ENCODE measurements at regions not wholly inside any gene's neighbourhood (a gene's known extent, or its start where the extent isn't known, plus 50 kb on each side); places are given as distances from the start of the nearest gene placed in this dataset.

DNA sequence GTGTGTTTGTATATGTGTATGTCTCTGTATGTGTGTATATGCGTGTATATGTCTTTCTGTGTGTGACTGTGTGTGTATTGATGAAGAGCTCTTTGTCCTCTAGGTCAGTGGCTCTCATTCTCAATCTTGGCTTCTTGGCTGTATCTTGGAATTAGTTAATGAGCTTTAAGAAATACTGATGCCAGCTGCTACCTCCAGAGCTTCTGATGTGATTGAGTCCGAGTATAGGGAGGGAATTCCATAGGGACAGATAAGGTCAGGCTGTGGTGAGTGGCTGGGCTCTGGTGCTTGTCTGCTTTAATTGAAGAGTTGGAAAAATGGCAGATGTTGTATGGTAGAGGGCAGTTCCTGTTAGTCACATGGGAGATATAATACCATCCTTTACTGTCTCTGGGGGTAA lies 140.1 kb downstream of the C12orf75 start:
- 0% methylated on average over 2 of the region's 2 CpGs for WGBS (ENCODE audit: low lambda C conversion rate)
- CTCF ChIA-PET (ENCODE audit: low intra/inter-chr PET ratio, low total read pairs), result no interaction called here
- BruUV-seq (replicated peaks), result no TSS peak
- Histone ChIP-seq H3K4me3 (replicated peaks in 1 of 3; ENCODE audit: insufficient read depth in 1 of 3, low read depth in 2 of 3, low read length in 3 of 3) (no peak overlapping the region), H2AFZ (ENCODE audit: low read length) (no peak overlapping the region), H3K27ac (ENCODE audit: extremely low read length, insufficient read depth, low read length) (no peak overlapping the region), H4K20me1 (ENCODE audit: insufficient read depth, low read length) (no peaks in the 10 kb centered on the region), H3K4me2 (ENCODE audit: low read depth, low read length) (no peak overlapping the region), H3K9me3 (ENCODE audit: low read length) (no peaks in the 10 kb centered on the region), H3K79me2 (ENCODE audit: insufficient read depth, low read length) (no peaks in the 10 kb centered on the region), H3K36me3 (replicated peaks in 1 of 2; ENCODE audit: control insufficient read depth in 1 of 2, insufficient read depth in 2 of 2, low read length in 2 of 2) (no peaks in the 10 kb centered on the region), H3K27me3 (ENCODE audit: control insufficient read depth in 1 of 2, insufficient read depth in 2 of 2, low read length in 2 of 2) (peaks cover 0 to 7% of the 10 kb centered on the region in 2 experiments; a peak in 3 of 5 replicates), H3K4me1 (ENCODE audit: insufficient read depth, low read length) (no peaks in the 10 kb centered on the region), H3K9ac (ENCODE audit: insufficient read depth, low read depth, low read length) (no peak overlapping the region)
- no peak for FAIRE-seq
- no peak for TF ChIP-seq ZNF761 (CRISPR knock-in tag; conservative IDR thresholded peaks at IDR 0.05)
- TF ChIP-seq ZNF207 (IDR thresholded peaks at IDR 0.05; ENCODE audit: borderline replicate concordance), result no peak
- no peak for TF ChIP-seq MEIS1 (CRISPR knock-in tag; IDR thresholded peaks at IDR 0.05; ENCODE audit: borderline replicate concordance)
- TF ChIP-seq, protein P1, sequence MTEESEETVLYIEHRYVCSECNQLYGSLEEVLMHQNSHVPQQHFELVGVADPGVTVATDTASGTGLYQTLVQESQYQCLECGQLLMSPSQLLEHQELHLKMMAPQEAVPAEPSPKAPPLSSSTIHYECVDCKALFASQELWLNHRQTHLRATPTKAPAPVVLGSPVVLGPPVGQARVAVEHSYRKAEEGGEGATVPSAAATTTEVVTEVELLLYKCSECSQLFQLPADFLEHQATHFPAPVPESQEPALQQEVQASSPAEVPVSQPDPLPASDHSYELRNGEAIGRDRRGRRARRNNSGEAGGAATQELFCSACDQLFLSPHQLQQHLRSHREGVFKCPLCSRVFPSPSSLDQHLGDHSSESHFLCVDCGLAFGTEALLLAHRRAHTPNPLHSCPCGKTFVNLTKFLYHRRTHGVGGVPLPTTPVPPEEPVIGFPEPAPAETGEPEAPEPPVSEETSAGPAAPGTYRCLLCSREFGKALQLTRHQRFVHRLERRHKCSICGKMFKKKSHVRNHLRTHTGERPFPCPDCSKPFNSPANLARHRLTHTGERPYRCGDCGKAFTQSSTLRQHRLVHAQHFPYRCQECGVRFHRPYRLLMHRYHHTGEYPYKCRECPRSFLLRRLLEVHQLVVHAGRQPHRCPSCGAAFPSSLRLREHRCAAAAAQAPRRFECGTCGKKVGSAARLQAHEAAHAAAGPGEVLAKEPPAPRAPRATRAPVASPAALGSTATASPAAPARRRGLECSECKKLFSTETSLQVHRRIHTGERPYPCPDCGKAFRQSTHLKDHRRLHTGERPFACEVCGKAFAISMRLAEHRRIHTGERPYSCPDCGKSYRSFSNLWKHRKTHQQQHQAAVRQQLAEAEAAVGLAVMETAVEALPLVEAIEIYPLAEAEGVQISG (CRISPR knock-in tag; IDR thresholded peaks at IDR 0.05), result no peak
- no peak for TF ChIP-seq U2AF2 (IDR thresholded peaks at IDR 0.05; ENCODE audit: low read depth, low read length)
- in situ Hi-C loops (cut with HindIII; ENCODE audit: extremely low pct_ligation_motif_present, low pct_unique_long_range_greater_than_20kb) (no loop called here), intact Hi-C loops (cut with micrococcal nuclease; ENCODE audit: unreplicated experiment) (no loop called here)
- no peak for DNase-seq (ENCODE audit: low spot score)
- POLR2A ChIA-PET, result no interaction called here
- no peak for ATAC-seq

DNA sequence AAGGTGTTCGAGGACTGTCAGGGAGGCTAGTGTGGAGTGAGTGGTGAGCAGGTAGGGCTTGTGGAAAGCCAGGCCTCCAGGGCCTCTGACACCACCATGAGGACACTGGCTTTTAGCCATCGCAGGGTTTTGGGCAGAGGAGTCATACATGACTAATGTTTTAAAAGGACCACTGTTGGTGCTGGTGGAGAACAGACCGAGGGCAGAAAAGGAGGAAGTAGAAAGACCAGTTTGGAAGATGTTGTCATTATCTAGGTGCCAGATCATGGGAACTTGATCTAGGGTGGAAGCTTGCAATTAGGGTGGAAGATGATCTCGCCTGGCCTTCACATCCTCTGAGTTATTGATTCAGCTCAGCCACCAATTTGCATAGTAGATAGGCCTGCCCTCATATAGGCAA lies 144.2 kb downstream of the C12orf75 start:
- Histone ChIP-seq H3K27ac (ENCODE audit: extremely low read length, insufficient read depth, low read length) (no peak overlapping the region), H3K36me3 (replicated peaks in 1 of 2; ENCODE audit: control insufficient read depth in 1 of 2, insufficient read depth in 2 of 2, low read length in 2 of 2) (no peaks in the 10 kb centered on the region), H3K9me3 (ENCODE audit: low read length) (no peaks in the 10 kb centered on the region), H3K27me3 (ENCODE audit: control insufficient read depth in 1 of 2, insufficient read depth in 2 of 2, low read length in 2 of 2) (no peaks in the 10 kb centered on the region; a peak in 1 of 5 replicates), H4K20me1 (ENCODE audit: insufficient read depth, low read length) (no peaks in the 10 kb centered on the region), H3K79me2 (ENCODE audit: insufficient read depth, low read length) (no peaks in the 10 kb centered on the region), H3K9ac (ENCODE audit: insufficient read depth, low read depth, low read length) (no peak overlapping the region), H3K4me1 (ENCODE audit: insufficient read depth, low read length) (no peaks in the 10 kb centered on the region), H3K4me2 (ENCODE audit: low read depth, low read length) (no peak overlapping the region), H2AFZ (ENCODE audit: low read length) (no peak overlapping the region), H3K4me3 (replicated peaks in 1 of 3; ENCODE audit: insufficient read depth in 1 of 3, low read depth in 2 of 3, low read length in 3 of 3) (no peak overlapping the region)
- no TSS peak for BruUV-seq (replicated peaks)
- no peak for ATAC-seq
- CTCF ChIA-PET (ENCODE audit: low intra/inter-chr PET ratio, low total read pairs), result no interaction called here
- POLR2A ChIA-PET, result no interaction called here
- no peak for DNase-seq (ENCODE audit: low spot score)
- in situ Hi-C loops (cut with HindIII; ENCODE audit: extremely low pct_ligation_motif_present, low pct_unique_long_range_greater_than_20kb) (no loop called here), intact Hi-C loops (cut with micrococcal nuclease; ENCODE audit: unreplicated experiment) (no loop called here)
- WGBS (ENCODE audit: low lambda C conversion rate), result 11% methylated on average over 4 of the region's 4 CpGs
- TF ChIP-seq ARID2 (CRISPR knock-in tag; IDR thresholded peaks at IDR 0.05; ENCODE audit: borderline replicate concordance), result no peak
- TF ChIP-seq U2AF1 (optimal IDR thresholded peaks at IDR 0.05; ENCODE audit: low read depth, low read length), result no peak
- TF ChIP-seq EP300 (IDR thresholded peaks at IDR 0.05; ENCODE audit: low read depth in 2 of 2, low read length in 2 of 2), result no peak
- no peak for TF ChIP-seq EP300 (CRISPR knock-in tag; IDR thresholded peaks at IDR 0.05; ENCODE audit: borderline replicate concordance)
- FAIRE-seq, result no peak
